Daoy (cell line): ENCODE measurements at regions not wholly inside any gene's neighbourhood (a gene's known extent, or its start where the extent isn't known, plus 50 kb on each side); places are given as distances from the start of the nearest gene placed in this dataset.

Experiments used
- DNase-seq: peaks from one replicate; pipeline ENCODE4 v3.0.0-alpha.2; 2015; ENCODE audit warnings: low read depth

- no peak for DNase-seq
Observed at GRCh38 chr11:116598556-116598955, 174.2 kb downstream of the BUD13 start.

GRCh38 chr11:116598036-116598435 lies 174.8 kb downstream of the BUD13 start:
- no peak for DNase-seq

- DNase-seq: no peak
Observed at GRCh38 chr11:116596346-116597260, 176.2 kb downstream of the BUD13 start.

- no peak for DNase-seq
Observed at GRCh38 chr11:116595305-116595880, 177.4 kb downstream of the BUD13 start.

- no peak for DNase-seq
Observed at GRCh38 chr11:116590844-116591570, 181.8 kb downstream of the BUD13 start.

- DNase-seq: no peak
Observed at GRCh38 chr11:116589402-116589801, 183.4 kb downstream of the BUD13 start.

- DNase-seq: no peak
Observed at GRCh38 chr11:116586392-116586791, 186.4 kb downstream of the BUD13 start.

GRCh38 chr11:116582571-116582970 lies 190.2 kb downstream of the BUD13 start:
- no peak for DNase-seq

GRCh38 chr11:116581349-116581748 lies 191.4 kb downstream of the BUD13 start:
- no peak for DNase-seq

- no peak for DNase-seq
Observed at GRCh38 chr11:116580799-116581198, 192.0 kb downstream of the BUD13 start.

GRCh38 chr11:116579857-116580727 lies 192.7 kb downstream of the BUD13 start:
- DNase-seq: no peak

- peak; percentile 38 for DNase-seq
Observed at GRCh38 chr11:116579031-116579653, 193.6 kb downstream of the BUD13 start.

GRCh38 chr11:116577956-116578355 lies 194.8 kb downstream of the BUD13 start:
- no peak for DNase-seq

GRCh38 chr11:116577273-116577672 lies 195.5 kb downstream of the BUD13 start:
- no peak for DNase-seq

GRCh38 chr11:116576526-116576925 lies 196.3 kb downstream of the BUD13 start:
- peak; percentile 57 for DNase-seq

- DNase-seq: no peak
Observed at GRCh38 chr11:116567721-116568242, 205.0 kb downstream of the BUD13 start.

GRCh38 chr11:116563712-116564047 lies 209.1 kb downstream of the BUD13 start:
- DNase-seq: no peak

GRCh38 chr11:116563028-116563711 lies 209.6 kb downstream of the BUD13 start:
- peak; percentile 34 for DNase-seq

- DNase-seq: no peak
Observed at GRCh38 chr11:116560589-116560988, 212.2 kb downstream of the BUD13 start.

- DNase-seq: peak; percentile 55
Observed at GRCh38 chr11:116558504-116559211, 214.1 kb downstream of the BUD13 start.
